H1 (cell line): ENCODE measurements at regions not wholly inside any gene's neighbourhood (a gene's known extent, or its start where the extent isn't known, plus 50 kb on each side); places are given as distances from the start of the nearest gene placed in this dataset.

Experiments used
- CHD1 ChIP-seq: IDR thresholded peaks from 2 replicates; pipeline ENCODE4 v1.6.1; 2012; ENCODE audit warnings: low read depth, low read length, improper control_type of control experiment
- CHD2 ChIP-seq: IDR thresholded peaks from 2 replicates; pipeline ENCODE4 v1.6.1; 2012; ENCODE audit warnings: low read length, improper control_type of control experiment
- CHD7 ChIP-seq: fragments of 300-600 bp; sonication (generic); IDR thresholded peaks from 2 replicates; pipeline ENCODE4 v1.7.1; 2012; ENCODE audit warnings: low read length, moderate library complexity, mild to moderate bottlenecking, inconsistent platforms; ENCODE audit not compliant: insufficient replicate concordance
- EZH2 ChIP-seq: fragments of 200-600 bp; sonication (generic); IDR thresholded peaks from 2 replicates; pipeline ENCODE4 v1.7.1; 2012; ENCODE audit warnings: low read depth, mild to moderate bottlenecking, moderate library complexity, low read length, inconsistent platforms; ENCODE audit not compliant: severe bottlenecking
- FOSL1 ChIP-seq: IDR thresholded peaks from 2 replicates; pipeline ENCODE4 v1.6.1; 2011; ENCODE audit warnings: mild to moderate bottlenecking, low read depth, low read length, moderate library complexity; ENCODE audit not compliant: insufficient read depth
- MAFK ChIP-seq: IDR thresholded peaks from 2 replicates; pipeline ENCODE4 v1.6.1; 2012; ENCODE audit warnings: low read depth, mild to moderate bottlenecking, improper control_type of control experiment, low read length
- POLR2A ChIP-seq, 2 experiments: IDR thresholded peaks; 1 replicate in 1 of 2; 2 replicates in 1 of 2; pipeline ENCODE4 v1.6.1; 2011; ENCODE audit warnings: low read depth in 2 of 2, low read length in 2 of 2, mild to moderate bottlenecking in 2 of 2; ENCODE audit errors: control extremely low read depth in 1 of 2
- RFX5 ChIP-seq: IDR thresholded peaks from 2 replicates; pipeline ENCODE4 v1.6.1; 2011; ENCODE audit warnings: low read depth, low read length, improper control_type of control experiment, borderline replicate concordance
- SP2 ChIP-seq: IDR thresholded peaks from 2 replicates; pipeline ENCODE4 v1.6.1; 2012; ENCODE audit warnings: mild to moderate bottlenecking, low read length, inconsistent platforms
- SUZ12 ChIP-seq: fragments of 200-600 bp; sonication (generic); IDR thresholded peaks from 2 replicates; pipeline ENCODE4 v1.6.1; 2012; ENCODE audit warnings: mild to moderate bottlenecking, inconsistent platforms, low read length, moderate library complexity, mixed read lengths
- TEAD4 ChIP-seq: IDR thresholded peaks from 2 replicates; pipeline ENCODE4 v1.6.1; 2012; ENCODE audit warnings: low read depth, low read length, inconsistent platforms, mixed read lengths

GRCh38 chr4:124060261-124060918 is 652.1 kb downstream of the ANKRD50 start (continued):
- TF ChIP-seq CHD7 = no peak
- TF ChIP-seq RFX5 = no peak
- no peak for TF ChIP-seq SUZ12
- TF ChIP-seq MAFK = no peak
- TF ChIP-seq FOSL1 = no peak
- TF ChIP-seq TEAD4 = no peak
- TF ChIP-seq CHD1 = no peak
- no peak for TF ChIP-seq CHD2
- no peak for TF ChIP-seq EZH2
- no peak for TF ChIP-seq POLR2A (IDR thresholded peaks at IDR 0.05; ENCODE audit: control extremely low read depth in 1 of 2, low read depth in 2 of 2, low read length in 2 of 2)
- no peak for TF ChIP-seq SP2
